ENCODE measurements at regions not wholly inside any gene's neighbourhood (a gene's known extent, or its start where the extent isn't known, plus 50 kb on each side); places are given as distances from the start of the nearest gene placed in this dataset.

- TF ChIP-seq, protein P1, sequence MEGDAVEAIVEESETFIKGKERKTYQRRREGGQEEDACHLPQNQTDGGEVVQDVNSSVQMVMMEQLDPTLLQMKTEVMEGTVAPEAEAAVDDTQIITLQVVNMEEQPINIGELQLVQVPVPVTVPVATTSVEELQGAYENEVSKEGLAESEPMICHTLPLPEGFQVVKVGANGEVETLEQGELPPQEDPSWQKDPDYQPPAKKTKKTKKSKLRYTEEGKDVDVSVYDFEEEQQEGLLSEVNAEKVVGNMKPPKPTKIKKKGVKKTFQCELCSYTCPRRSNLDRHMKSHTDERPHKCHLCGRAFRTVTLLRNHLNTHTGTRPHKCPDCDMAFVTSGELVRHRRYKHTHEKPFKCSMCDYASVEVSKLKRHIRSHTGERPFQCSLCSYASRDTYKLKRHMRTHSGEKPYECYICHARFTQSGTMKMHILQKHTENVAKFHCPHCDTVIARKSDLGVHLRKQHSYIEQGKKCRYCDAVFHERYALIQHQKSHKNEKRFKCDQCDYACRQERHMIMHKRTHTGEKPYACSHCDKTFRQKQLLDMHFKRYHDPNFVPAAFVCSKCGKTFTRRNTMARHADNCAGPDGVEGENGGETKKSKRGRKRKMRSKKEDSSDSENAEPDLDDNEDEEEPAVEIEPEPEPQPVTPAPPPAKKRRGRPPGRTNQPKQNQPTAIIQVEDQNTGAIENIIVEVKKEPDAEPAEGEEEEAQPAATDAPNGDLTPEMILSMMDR (IDR thresholded peaks at IDR 0.05; ENCODE audit: low read length): no peak
- TF ChIP-seq EZH2phosphoT487 (IDR thresholded peaks at IDR 0.05; ENCODE audit: low read length) (no peak), EZH2 (optimal IDR thresholded peaks at IDR 0.05; ENCODE audit: low read depth, low read length) (no peak)
Observed at GRCh38 chr4:162943263-162943662, 223.4 kb downstream of the NAF1 start.
